H9 (cell line): ENCODE measurements at regions not wholly inside any gene's neighbourhood (a gene's known extent, or its start where the extent isn't known, plus 50 kb on each side); places are given as distances from the start of the nearest gene placed in this dataset.

Source experiments
- DNase-seq: peaks from one replicate; pipeline ENCODE4 v3.0.0-alpha.2; 2017
- H2AFZ ChIP-seq: one replicate; pipeline ENCODE4 v1.6.1; 2013; ENCODE audit warnings: mild to moderate bottlenecking, low read length, control low read depth, moderate library complexity
- H2AK5ac ChIP-seq: 2 replicates; pipeline ENCODE4 v1.6.1; 2013; ENCODE audit warnings: low read length, control low read depth, mixed read lengths; ENCODE audit not compliant: insufficient read length
- H2BK120ac ChIP-seq: one replicate; pipeline ENCODE4 v1.6.1; 2013; ENCODE audit warnings: low read depth, mild to moderate bottlenecking, low read length, control low read depth, inconsistent platforms; ENCODE audit not compliant: poor library complexity, severe bottlenecking
- H2BK12ac ChIP-seq: 2 replicates; pipeline ENCODE4 v1.6.1; 2013; ENCODE audit warnings: low read length, control low read depth, mixed read lengths, low read depth; ENCODE audit not compliant: insufficient read length
- H2BK15ac ChIP-seq: 2 replicates; pipeline ENCODE4 v1.6.1; 2013; ENCODE audit warnings: low read depth, low read length, control low read depth
- H2BK20ac ChIP-seq: one replicate; pipeline ENCODE4 v1.6.1; 2013; ENCODE audit warnings: low read depth, mild to moderate bottlenecking, low read length, control low read depth, inconsistent platforms; ENCODE audit not compliant: poor library complexity, severe bottlenecking
- H2BK5ac ChIP-seq: 2 replicates; pipeline ENCODE4 v1.6.1; 2013; ENCODE audit warnings: low read length, control low read depth, mixed read lengths; ENCODE audit not compliant: insufficient read length
- H3K14ac ChIP-seq: 2 replicates; pipeline ENCODE4 v1.6.1; 2013; ENCODE audit warnings: low read length, control low read depth; ENCODE audit not compliant: insufficient read depth
- H3K18ac ChIP-seq: 2 replicates; pipeline ENCODE4 v1.6.1; 2013; ENCODE audit warnings: low read depth, mild to moderate bottlenecking, mixed read lengths, low read length, control low read depth; ENCODE audit not compliant: insufficient read length
- H3K23ac ChIP-seq: 2 replicates; pipeline ENCODE4 v1.6.1; 2013; ENCODE audit warnings: low read length, control low read depth, mixed read lengths, low read depth; ENCODE audit not compliant: insufficient read length
- H3K23me2 ChIP-seq: 2 replicates; pipeline ENCODE4 v1.6.1; 2013; ENCODE audit warnings: low read depth, mild to moderate bottlenecking, mixed read lengths, low read length, control low read depth; ENCODE audit not compliant: insufficient read length, poor library complexity, severe bottlenecking
- H3K27ac ChIP-seq: 2 replicates; pipeline ENCODE4 v1.5.1; 2013; ENCODE audit warnings: low read length, control low read depth, mixed read lengths, low read depth; ENCODE audit not compliant: insufficient read length
- H3K27me3 ChIP-seq: 2 replicates; pipeline ENCODE4 v1.6.1; 2013; ENCODE audit warnings: low read length, control low read depth, inconsistent platforms; ENCODE audit not compliant: insufficient read depth
- H3K4ac ChIP-seq: 2 replicates; pipeline ENCODE4 v1.6.1; 2013; ENCODE audit warnings: low read depth, mild to moderate bottlenecking, control low read depth, inconsistent platforms, low read length, moderate library complexity
- H3K4me1 ChIP-seq: 2 replicates; pipeline ENCODE4 v1.6.1; 2013; ENCODE audit warnings: low read length, control low read depth, inconsistent platforms; ENCODE audit not compliant: insufficient read depth
- H3K4me2 ChIP-seq: 2 replicates; pipeline ENCODE4 v1.6.1; 2013; ENCODE audit warnings: low read length, control low read depth, mixed read lengths; ENCODE audit not compliant: insufficient read length, insufficient read depth
- H3K56ac ChIP-seq: 2 replicates; pipeline ENCODE4 v1.6.1; 2013; ENCODE audit warnings: low read depth, mild to moderate bottlenecking, mixed read lengths, low read length, control low read depth; ENCODE audit not compliant: insufficient read length
- H3K79me1 ChIP-seq: 2 replicates; pipeline ENCODE4 v1.6.1; 2013; ENCODE audit warnings: low read depth, mild to moderate bottlenecking, moderate library complexity, low read length, control low read depth, inconsistent platforms; ENCODE audit not compliant: insufficient read depth, poor library complexity, severe bottlenecking
- H3K79me2 ChIP-seq: 2 replicates; pipeline ENCODE4 v1.6.1; 2013; ENCODE audit warnings: low read length, control low read depth, inconsistent platforms; ENCODE audit not compliant: insufficient read depth
- H3K9ac ChIP-seq: 2 replicates; pipeline ENCODE4 v1.6.1; 2013; ENCODE audit warnings: low read length, control low read depth, mixed read lengths; ENCODE audit not compliant: insufficient read length; ENCODE audit errors: extremely low read depth
- H3K9me3 ChIP-seq: one replicate; pipeline ENCODE4 v1.6.1; 2013; ENCODE audit warnings: low read depth, low read length, inconsistent platforms; ENCODE audit not compliant: control insufficient read depth
- H3T11ph ChIP-seq: one replicate; pipeline ENCODE4 v1.6.1; 2013; ENCODE audit warnings: mild to moderate bottlenecking, low read length, control low read depth, inconsistent platforms
- H4K20me1 ChIP-seq: one replicate; pipeline ENCODE4 v1.6.1; 2013; ENCODE audit not compliant: control insufficient read depth, insufficient read length, insufficient read depth
- H4K5ac ChIP-seq: 2 replicates; pipeline ENCODE4 v1.6.1; 2013; ENCODE audit warnings: low read depth, mild to moderate bottlenecking, mixed read lengths, low read length, control low read depth; ENCODE audit not compliant: insufficient read length
- H4K8ac ChIP-seq: replicated peaks from 2 replicates; pipeline ENCODE4 v1.6.1; 2013; ENCODE audit warnings: low read length, control low read depth, mixed read lengths, low read depth; ENCODE audit not compliant: insufficient read length
- H4K91ac ChIP-seq: 2 replicates; pipeline ENCODE4 v1.6.1; 2013; ENCODE audit warnings: low read depth, mild to moderate bottlenecking, moderate library complexity, mixed read lengths, low read length, control low read depth; ENCODE audit not compliant: insufficient read length
- H3K27ac Mint-ChIP-seq, 3 experiments: 2 replicates in 2 of 3; 3 replicates in 1 of 3; pipeline ENCODE4 v1.8.0; 2020 to 2021; ENCODE audit warnings: mixed read lengths in 3 of 3, mild to moderate bottlenecking in 1 of 3, moderate library complexity in 1 of 3
- H3K27me3 Mint-ChIP-seq: 2 replicates; pipeline ENCODE4 v1.8.0; 2021; ENCODE audit warnings: low read depth, mild to moderate bottlenecking, moderate library complexity, mixed read lengths
- H3K36me3 Mint-ChIP-seq, 3 experiments: 2 replicates in 2 of 3; 3 replicates in 1 of 3; pipeline ENCODE4 v1.8.0; 2020 to 2021; ENCODE audit warnings: low read depth in 3 of 3, mixed read lengths in 3 of 3; ENCODE audit not compliant: insufficient read depth in 1 of 3
- H3K4me1 Mint-ChIP-seq, 2 experiments: 2 replicates each; pipeline ENCODE4 v1.8.0; 2020; ENCODE audit warnings: mixed read lengths in 2 of 2
- H3K4me3 Mint-ChIP-seq, 2 experiments: 2 replicates in 1 of 2; 3 replicates in 1 of 2; pipeline ENCODE4 v1.8.0; 2020 to 2021; ENCODE audit warnings: mild to moderate bottlenecking in 2 of 2, mixed read lengths in 2 of 2, moderate library complexity in 1 of 2
- H3K9me3 Mint-ChIP-seq, 2 experiments: 2 replicates in 1 of 2; 3 replicates in 1 of 2; pipeline ENCODE4 v1.8.0; 2020; ENCODE audit warnings: mild to moderate bottlenecking in 2 of 2, mixed read lengths in 2 of 2, moderate library complexity in 1 of 2
- WGBS: extraction: QIAGEN DNeasy Blood & Tissue Kit; methylation state at CpG from one replicate; pipeline ENCODE4 v1.1.7; 2013; ENCODE audit warnings: missing lambda C conversion rate, low lambda C conversion rate, mixed read lengths; ENCODE audit not compliant: insufficient read length; ENCODE audit errors: extremely low coverage; 5-methylcytosine and 5-hydroxymethylcytosine counted together
- TF ChIP-seq, protein P1 (sequence below): fragments of 200-600 bp; sonication (generic); conservative IDR thresholded peaks from 3 replicates; pipeline ENCODE4 v1.8.0; 2021; ENCODE audit warnings: antibody characterized with exemption, mild to moderate bottlenecking

DNA sequence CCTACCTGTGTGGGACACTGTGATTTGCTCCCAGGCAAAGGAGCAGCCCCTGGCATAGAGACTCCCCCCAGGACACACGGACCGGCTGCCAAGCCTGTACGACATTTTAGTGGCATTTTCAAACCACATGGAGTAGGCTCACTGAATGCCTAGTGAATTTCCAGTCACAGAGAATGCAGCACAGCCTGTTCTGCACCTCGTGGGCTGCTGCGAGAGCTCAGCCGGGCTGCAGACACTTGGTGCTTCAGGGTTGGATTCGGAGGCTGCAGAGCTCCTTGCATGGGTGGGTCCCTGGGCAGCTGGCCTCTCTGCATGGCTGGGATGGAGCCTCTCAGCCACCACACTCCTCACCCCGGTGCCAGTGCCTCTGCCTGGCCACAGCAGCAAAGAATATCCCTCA, 51.2 kb upstream of the HNF1B start:
- Histone ChIP-seq H3K79me2 (no peaks in the 10 kb centered on the region), H2BK120ac (no peak overlapping the region), H3K4ac (no peak overlapping the region), H3K27me3 (no peaks in the 10 kb centered on the region), H3K23ac (no peak overlapping the region), H2AK5ac (no peak overlapping the region), H4K5ac (no peak overlapping the region), H2AFZ (no peak overlapping the region), H4K20me1 (no peaks in the 10 kb centered on the region), H3K56ac (no peak overlapping the region), H3K18ac (no peak overlapping the region), H3K9ac (no peak overlapping the region), H3T11ph (no peak overlapping the region), H2BK20ac (no peak overlapping the region), H3K4me2 (no peak overlapping the region), H2BK12ac (no peak overlapping the region), H2BK15ac (no peak overlapping the region), H3K9me3 (no peaks in the 10 kb centered on the region), H3K27ac (no peak overlapping the region), H3K14ac (no peak overlapping the region; the same call in 1 of the 2 replicates), H4K8ac (no peak overlapping the region), H2BK5ac (no peak overlapping the region), H3K4me1 (no peaks in the 10 kb centered on the region), H3K23me2 (no peaks in the 10 kb centered on the region), H3K79me1 (no peaks in the 10 kb centered on the region), H4K91ac (no peak overlapping the region)
- no peak for DNase-seq
- Mint-ChIP-seq H3K36me3 (peaks cover 5 to 7% (median 6%) of the 10 kb centered on the region in 3 experiments; a peak in 5 of 7 replicates), H3K27ac (0 out of 7 replicates have a peak overlapping the region, but pooled peaks of 1 of the 3 experiments have one; percentile 35), H3K4me3 (no peak overlapping the region), H3K4me1 (peaks cover 8 to 17% of the 10 kb centered on the region in 2 experiments), H3K27me3 (no peaks in the 10 kb centered on the region), H3K9me3 (peaks cover 6 to 11% of the 10 kb centered on the region in 2 experiments; a peak in 4 of 5 replicates)
- TF ChIP-seq, protein P1, sequence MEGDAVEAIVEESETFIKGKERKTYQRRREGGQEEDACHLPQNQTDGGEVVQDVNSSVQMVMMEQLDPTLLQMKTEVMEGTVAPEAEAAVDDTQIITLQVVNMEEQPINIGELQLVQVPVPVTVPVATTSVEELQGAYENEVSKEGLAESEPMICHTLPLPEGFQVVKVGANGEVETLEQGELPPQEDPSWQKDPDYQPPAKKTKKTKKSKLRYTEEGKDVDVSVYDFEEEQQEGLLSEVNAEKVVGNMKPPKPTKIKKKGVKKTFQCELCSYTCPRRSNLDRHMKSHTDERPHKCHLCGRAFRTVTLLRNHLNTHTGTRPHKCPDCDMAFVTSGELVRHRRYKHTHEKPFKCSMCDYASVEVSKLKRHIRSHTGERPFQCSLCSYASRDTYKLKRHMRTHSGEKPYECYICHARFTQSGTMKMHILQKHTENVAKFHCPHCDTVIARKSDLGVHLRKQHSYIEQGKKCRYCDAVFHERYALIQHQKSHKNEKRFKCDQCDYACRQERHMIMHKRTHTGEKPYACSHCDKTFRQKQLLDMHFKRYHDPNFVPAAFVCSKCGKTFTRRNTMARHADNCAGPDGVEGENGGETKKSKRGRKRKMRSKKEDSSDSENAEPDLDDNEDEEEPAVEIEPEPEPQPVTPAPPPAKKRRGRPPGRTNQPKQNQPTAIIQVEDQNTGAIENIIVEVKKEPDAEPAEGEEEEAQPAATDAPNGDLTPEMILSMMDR, result no peak
- no CpG with 5 or more reads among the region's 8 CpGs for WGBS
